ENCODE measurements at regions not wholly inside any gene's neighbourhood (a gene's known extent, or its start where the extent isn't known, plus 50 kb on each side); places are given as distances from the start of the nearest gene placed in this dataset.
"Not testable (repeated sequence)": the region's sequence is repeated elsewhere in the genome, so short reads cannot be mapped to it uniquely, and the experiment has no call there.

- in situ Hi-C loops (cut with MboI; ENCODE audit: low pct_ligation_motif_present in 1 of 4, low pct_unique_long_range_greater_than_20kb in 1 of 4, low sequenced_read_pairs in 3 of 4) (no loop called here), intact Hi-C loops (cut with DNase I; ENCODE audit: low total_unique reads) (no loop called here)
- 67 to 81% methylated on average over 1 of the region's 1 CpG for WGBS, 2 donors (ENCODE audit: low coverage in 1 of 2)
- Histone ChIP-seq H3K36me3 (no peaks in the 10 kb centered on the region), H3K4me1 (no peaks in the 10 kb centered on the region), H3K4me3 (no peak overlapping the region), H3K27me3 (no peaks in the 10 kb centered on the region), H3K9me3 (no peaks in the 10 kb centered on the region), H3K27ac (no peak overlapping the region)
- no peak for DNase-seq
- TF ChIP-seq CTCF (IDR thresholded peaks at IDR 0.05) = no peak
- TF ChIP-seq POLR2AphosphoS5 (IDR thresholded peaks at IDR 0.05) = no peak
- TF ChIP-seq EP300 (IDR thresholded peaks at IDR 0.05; ENCODE audit: low read depth) = no peak
- no peak for TF ChIP-seq POLR2A (IDR thresholded peaks at IDR 0.05)
Observed at GRCh38 chr10:120186506-120186905, 270.5 kb upstream of the PLPP4 start.

- H3K4me1 ChIP-seq; H3K27me3 ChIP-seq; DNase-seq; H3K36me3 ChIP-seq; intact Hi-C loops (cut with DNase I; ENCODE audit: low total_unique reads); H3K9me3 ChIP-seq; H3K27ac ChIP-seq; in situ Hi-C loops (cut with MboI; ENCODE audit: low pct_ligation_motif_present in 1 of 4, low pct_unique_long_range_greater_than_20kb in 1 of 4, low sequenced_read_pairs in 3 of 4); H3K4me3 ChIP-seq: not testable (repeated sequence)
- 97 to 100% methylated on average over 1 of the region's 1 CpG for WGBS, 2 donors (ENCODE audit: low coverage in 1 of 2)
Observed at GRCh38 chr10:120187168-120187567, 269.9 kb upstream of the PLPP4 start.

DNA sequence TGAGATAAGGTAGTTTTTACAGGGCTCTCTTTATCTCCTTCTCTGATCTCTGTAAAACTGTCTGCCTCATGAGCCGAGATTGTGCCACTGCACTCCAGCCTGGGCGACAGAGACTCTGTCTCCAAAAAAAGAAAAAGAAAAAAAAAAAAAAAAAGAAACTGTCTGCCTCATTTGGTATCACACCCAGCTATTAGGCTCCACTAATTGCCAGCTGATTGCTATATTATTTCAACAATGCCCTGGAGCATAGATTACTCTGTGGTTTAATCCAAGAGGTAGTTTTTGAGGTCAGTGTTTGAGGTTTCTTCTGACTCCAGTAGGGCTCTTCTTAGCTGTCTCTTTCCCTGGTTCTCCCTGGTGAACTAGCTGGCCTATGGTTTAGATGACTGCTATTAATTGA is 268.1 kb upstream of the PLPP4 start:
- Histone ChIP-seq H3K4me1 (no peaks in the 10 kb centered on the region), H3K4me3 (no peak overlapping the region), H3K9me3 (no peaks in the 10 kb centered on the region), H3K27ac (no peak overlapping the region), H3K36me3 (no peaks in the 10 kb centered on the region), H3K27me3 (no peaks in the 10 kb centered on the region)
- WGBS, 2 donors (ENCODE audit: low coverage in 1 of 2) = 31 to 58% methylated on average over 2 of the region's 2 CpGs
- no peak for DNase-seq
- no peak for TF ChIP-seq POLR2AphosphoS5 (IDR thresholded peaks at IDR 0.05)
- in situ Hi-C loops (cut with MboI; ENCODE audit: low pct_ligation_motif_present in 1 of 4, low pct_unique_long_range_greater_than_20kb in 1 of 4, low sequenced_read_pairs in 3 of 4) = no loop called here
- intact Hi-C loops (cut with DNase I; ENCODE audit: low total_unique reads) = no loop called here

- no peak for DNase-seq
- H3K9me3 ChIP-seq = no peaks in the 10 kb centered on the region
- no peaks in the 10 kb centered on the region for H3K27me3 ChIP-seq
- H3K36me3 ChIP-seq = no peaks in the 10 kb centered on the region
- H3K4me1 ChIP-seq = no peaks in the 10 kb centered on the region
- TF ChIP-seq POLR2AphosphoS5 (IDR thresholded peaks at IDR 0.05) = no peak
- intact Hi-C loops (cut with DNase I; ENCODE audit: low total_unique reads) = no loop called here
- H3K4me3 ChIP-seq = no peak overlapping the region
- in situ Hi-C loops (cut with MboI; ENCODE audit: low pct_ligation_motif_present in 1 of 4, low pct_unique_long_range_greater_than_20kb in 1 of 4, low sequenced_read_pairs in 3 of 4) = no loop called here
- WGBS, 2 donors (ENCODE audit: low coverage in 1 of 2) = 94% methylated on average over 2 of the region's 2 CpGs; no CpG with 5 or more reads in 1 of the 2 donors
- H3K27ac ChIP-seq = no peak overlapping the region
Observed at GRCh38 chr10:120195984-120196712, 260.9 kb upstream of the PLPP4 start.

- Histone ChIP-seq H3K4me1 (no peaks in the 10 kb centered on the region), H3K9me3 (no peaks in the 10 kb centered on the region), H3K27me3 (no peaks in the 10 kb centered on the region), H3K4me3 (no peak overlapping the region), H3K36me3 (no peaks in the 10 kb centered on the region), H3K27ac (no peak overlapping the region)
- no peak for TF ChIP-seq POLR2A (IDR thresholded peaks at IDR 0.05)
- TF ChIP-seq EP300 (IDR thresholded peaks at IDR 0.05; ENCODE audit: low read depth) = no peak
- TF ChIP-seq POLR2AphosphoS5 (IDR thresholded peaks at IDR 0.05) = no peak
- no peak for TF ChIP-seq CTCF (IDR thresholded peaks at IDR 0.05)
- WGBS, 2 donors (ENCODE audit: low coverage in 1 of 2) = 84 to 88% methylated on average over 3 to 6 of the region's 6 CpGs
- DNase-seq = no peak
- intact Hi-C loops (cut with DNase I; ENCODE audit: low total_unique reads) = no loop called here
- in situ Hi-C loops (cut with MboI; ENCODE audit: low pct_ligation_motif_present in 1 of 4, low pct_unique_long_range_greater_than_20kb in 1 of 4, low sequenced_read_pairs in 3 of 4) = no loop called here
Observed at GRCh38 chr10:120204877-120205276, 252.2 kb upstream of the PLPP4 start.
